ENCODE measurements at regions not wholly inside any gene's neighbourhood (a gene's known extent, or its start where the extent isn't known, plus 50 kb on each side); places are given as distances from the start of the nearest gene placed in this dataset.
"Not testable (repeated sequence)": the region's sequence is repeated elsewhere in the genome, so short reads cannot be mapped to it uniquely, and the experiment has no call there.

GRCh38 chr12:125836647-125837046 lies 771.4 kb downstream of the AACS start:
- FAIRE-seq = no peak

GRCh38 chr12:125841332-125841731 lies 776.1 kb downstream of the AACS start:
- FAIRE-seq = no peak

DNA sequence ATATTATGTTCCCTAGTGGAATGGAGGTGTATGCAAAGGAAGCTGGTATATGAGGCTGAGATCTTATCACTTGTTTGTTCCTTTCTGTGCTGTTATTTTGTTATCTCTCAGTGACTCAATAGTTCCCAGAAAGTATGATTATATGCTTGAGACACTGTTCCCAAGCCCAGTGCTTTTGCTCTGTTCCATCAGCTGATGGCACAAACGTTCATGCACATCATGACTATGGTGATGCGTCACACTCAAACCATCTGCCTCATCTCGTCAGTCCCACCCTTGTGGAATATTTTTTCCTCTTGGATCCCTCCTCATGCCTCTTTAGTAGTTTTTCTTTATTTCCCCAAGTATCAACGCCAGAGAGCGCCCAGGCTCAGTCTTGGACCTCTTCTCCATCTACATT lies 786.9 kb downstream of the AACS start:
- FAIRE-seq = no peak

GRCh38 chr12:125852679-125853078 lies 787.4 kb downstream of the AACS start:
- FAIRE-seq = no peak

DNA sequence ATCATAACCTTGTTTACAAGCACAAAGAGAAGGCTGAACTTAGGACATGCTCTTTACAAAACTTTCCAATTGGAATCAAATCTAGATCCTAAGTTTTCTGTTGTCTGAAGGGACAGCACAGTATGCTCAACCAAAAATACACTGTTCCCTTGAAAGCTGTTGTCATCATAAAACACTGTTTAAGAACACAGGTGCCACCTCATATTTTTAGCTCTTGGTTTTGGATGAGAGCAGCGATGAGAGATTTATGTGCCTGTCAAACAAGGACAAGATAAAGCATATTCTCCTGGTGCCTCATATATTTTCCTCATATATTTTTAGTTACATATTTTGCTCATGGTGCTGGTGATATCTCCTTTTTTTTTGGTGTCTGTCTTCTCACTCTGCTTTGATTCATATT lies 788.4 kb downstream of the AACS start:
- no peak for FAIRE-seq

DNA sequence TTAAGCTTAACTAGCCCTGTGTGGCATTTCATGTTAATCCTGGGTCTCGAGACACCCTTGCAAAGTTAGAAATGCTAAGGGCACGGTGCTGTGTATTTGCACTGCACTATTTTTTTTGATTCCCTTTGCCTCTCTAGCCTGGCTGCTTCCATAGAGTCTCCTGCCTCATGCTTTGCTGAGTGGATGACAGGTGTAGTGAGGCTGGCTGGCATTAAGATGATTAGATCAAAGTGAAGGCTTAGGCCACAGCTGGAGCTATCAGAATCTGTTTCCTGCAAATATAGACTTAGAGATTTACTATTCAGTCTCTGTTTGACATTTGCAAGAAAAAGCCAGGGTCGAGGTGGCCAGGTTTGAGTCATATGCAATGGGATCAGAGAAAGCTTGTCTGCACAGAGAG lies 791.1 kb downstream of the AACS start:
- no peak for FAIRE-seq

DNA sequence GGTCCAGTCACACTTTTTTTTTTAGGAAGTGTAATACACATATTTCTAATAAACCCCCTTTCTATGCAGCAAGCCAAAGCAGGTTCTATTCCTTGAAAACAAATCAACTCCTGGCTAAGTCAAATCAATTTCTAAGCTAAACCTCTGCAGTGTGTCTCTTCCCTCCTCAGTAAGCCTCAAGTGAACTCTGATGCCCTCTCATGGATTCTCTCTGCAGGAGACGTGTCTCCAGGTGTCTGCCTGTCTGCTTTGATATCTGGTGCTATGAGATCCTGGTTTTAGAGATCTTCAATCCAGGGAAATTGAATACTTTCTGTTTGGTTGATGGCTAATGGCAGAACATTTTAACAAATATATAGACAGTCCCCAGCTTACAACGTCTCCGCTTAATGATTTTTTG lies 791.7 kb downstream of the AACS start:
- FAIRE-seq = no peak

GRCh38 chr12:125860672-125861288 lies 795.5 kb downstream of the AACS start:
- no peak for FAIRE-seq

DNA sequence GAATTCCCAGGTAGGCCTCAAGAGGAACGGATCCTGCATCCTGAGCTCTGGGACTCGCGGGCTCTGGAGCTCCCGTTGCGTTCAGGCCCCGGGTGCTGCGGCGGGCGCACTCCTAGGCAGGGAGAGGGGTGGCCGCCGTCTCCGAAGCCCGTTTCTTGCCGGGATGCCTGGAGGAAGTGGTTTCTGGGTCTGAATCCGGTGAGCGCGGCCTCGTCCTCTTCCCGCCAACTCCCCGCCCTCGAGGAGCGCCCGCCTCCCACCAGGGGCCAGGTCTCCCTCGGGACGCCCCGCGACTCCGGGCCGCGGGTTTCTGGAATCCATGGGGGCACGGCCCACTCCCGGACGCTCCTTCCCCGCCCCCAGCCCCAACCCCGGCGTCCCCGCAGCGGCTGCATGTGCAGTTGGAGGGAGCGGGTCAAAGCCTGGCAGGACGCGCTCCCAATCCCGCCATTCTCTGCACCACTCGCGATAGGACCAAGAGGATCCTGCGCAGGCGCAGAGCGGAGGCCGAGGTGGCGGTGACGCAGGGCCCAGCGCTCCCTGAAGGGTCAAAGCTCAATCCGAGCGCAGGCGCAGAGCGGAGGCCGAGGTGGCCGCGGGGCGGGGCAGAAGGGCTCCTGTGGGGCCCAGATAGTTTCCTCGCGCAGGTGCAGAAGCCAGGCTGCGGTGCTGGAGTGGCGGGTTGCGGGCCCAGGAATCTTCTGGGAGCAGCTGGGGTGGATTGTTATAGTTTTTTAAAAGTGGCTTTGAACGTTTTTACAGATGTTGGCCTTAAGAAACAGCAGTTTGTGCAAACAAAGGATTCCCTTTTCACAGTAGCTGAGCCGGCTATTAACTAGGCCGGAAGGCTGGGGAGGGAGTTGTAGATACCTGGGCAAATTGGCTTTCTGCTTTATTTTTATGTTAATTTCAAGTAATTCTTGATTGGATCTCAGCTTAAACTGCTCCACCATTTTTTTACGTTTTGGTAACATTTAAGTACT lies 796.4 kb downstream of the AACS start:
- FAIRE-seq = no peak

GRCh38 chr12:125865236-125865635 lies 800.0 kb downstream of the AACS start:
- FAIRE-seq = not testable (repeated sequence)

DNA sequence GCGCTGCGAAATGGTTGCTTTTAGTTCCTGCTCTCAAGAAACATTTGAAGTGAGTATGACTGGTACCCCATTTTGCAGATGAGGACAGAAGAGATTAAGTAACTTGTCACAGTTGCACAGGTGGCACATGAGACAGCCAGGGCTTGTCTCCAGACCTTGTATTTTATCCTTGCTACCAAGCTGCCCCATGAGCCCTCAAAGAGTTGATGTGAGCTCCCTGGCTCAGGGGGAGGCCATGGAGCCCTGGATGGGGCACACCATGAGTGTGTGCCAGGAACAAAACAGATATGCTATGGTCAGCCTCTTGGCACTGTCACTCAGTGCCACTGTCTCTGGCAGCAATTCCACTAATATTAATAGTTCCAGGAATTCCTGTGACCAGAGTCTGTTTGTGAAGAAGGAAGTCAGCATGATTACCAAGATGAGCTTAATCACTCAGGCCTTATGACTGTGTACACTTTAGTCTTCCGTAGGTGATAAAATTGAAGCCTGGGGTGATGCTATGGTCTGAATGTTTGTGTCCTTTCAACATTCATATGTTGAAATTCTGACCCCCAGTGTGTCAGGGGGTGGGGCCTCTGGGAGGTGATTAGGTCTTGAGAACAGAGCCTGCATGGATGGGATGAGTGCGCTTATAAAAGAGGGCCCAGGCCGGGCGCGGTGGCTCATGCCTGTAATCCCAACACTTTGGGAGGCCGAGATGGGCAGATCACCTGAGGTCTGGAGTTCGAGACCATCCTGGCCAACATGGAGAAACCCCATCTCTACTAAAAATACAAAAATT lies 806.8 kb downstream of the AACS start:
- FAIRE-seq = no peak

- no peak for FAIRE-seq
Observed at GRCh38 chr12:125873016-125873415, 807.8 kb downstream of the AACS start.

GRCh38 chr12:125878483-125878882 lies 813.2 kb downstream of the AACS start:
- FAIRE-seq = no peak

DNA sequence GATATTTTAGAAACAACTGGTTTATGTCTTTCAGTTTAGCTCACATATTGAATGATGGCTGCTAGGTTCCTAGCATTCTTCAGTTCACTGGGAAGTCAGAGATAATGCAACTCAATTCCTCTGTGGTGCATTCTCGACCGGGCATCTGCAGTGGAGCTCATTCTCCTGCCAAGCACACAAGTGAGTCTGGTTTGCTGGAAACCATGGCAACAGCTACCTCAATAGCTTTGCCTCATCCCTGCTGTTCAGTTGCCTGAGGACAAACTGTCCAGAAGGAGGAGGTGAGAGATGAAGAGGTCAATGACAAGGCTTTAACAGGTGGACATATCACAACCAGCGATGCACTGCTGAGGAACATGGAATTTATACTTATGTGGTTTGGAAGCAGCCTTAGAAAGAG lies 816.9 kb downstream of the AACS start:
- FAIRE-seq = no peak

- FAIRE-seq = no peak
Observed at GRCh38 chr12:125888921-125889320, 823.7 kb downstream of the AACS start.

DNA sequence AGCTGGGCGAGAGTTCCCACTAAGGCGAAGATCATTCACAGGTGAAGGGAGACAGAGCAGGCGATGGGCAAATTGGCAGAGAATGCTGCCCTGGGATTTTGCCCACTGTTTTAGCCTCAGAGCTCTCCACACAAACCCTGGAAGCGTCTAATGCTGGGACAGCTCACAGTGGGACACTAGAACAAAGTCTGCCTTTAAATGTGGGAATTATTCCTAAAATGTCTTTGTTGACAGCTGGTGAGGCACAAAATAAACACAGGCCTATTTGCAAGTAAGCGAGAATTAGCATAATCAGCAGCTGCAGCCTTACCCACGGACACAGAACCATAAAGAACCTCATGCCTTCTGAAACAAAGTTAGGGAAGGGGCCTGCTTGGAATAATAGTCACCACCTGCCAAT lies 824.5 kb downstream of the AACS start:
- FAIRE-seq = no peak

DNA sequence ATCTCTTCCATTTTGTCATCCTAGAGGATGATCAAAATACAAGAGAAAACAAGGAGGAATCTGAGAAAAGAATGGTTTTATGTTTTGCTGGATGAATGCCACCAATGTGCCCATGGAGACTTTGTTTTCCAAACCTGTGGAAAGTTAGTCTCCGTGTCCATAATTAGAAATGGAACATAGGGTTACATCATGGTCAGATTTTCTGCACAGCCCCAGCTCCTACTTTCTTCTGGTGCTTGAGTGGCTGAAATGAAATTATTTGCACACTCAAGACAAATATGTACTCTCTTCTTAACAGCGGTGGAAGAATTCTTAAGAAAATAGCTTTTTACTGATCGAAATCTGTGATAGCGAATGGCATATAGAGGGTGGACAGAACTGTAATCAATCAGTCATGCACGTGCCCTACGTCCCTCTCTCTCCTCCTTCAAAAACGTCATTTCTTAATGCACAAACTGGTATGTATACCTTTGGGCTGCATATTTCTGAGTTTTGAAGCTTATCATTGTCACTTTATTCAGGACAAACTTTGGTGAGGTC lies 825.2 kb downstream of the AACS start:
- no peak for FAIRE-seq

DNA sequence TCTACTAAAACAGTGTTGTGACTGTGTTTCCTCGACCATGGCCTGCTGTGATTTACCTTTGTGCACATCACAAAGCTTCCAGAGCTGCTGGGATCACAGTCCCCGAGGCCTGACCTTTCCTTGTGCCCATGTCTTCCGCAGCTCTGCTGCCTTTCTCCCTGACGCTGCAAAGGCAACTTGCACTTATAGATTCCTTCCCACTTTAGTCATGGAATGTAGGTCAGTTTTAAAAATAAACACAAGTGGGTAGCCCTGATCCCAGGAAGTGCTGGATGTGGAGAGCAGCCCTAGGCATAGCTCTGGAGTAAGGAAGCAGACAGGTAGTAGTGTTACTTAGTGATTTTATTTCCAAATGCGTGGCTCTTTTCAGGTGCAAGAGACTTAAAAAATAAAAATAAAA lies 825.7 kb downstream of the AACS start:
- no peak for FAIRE-seq

DNA sequence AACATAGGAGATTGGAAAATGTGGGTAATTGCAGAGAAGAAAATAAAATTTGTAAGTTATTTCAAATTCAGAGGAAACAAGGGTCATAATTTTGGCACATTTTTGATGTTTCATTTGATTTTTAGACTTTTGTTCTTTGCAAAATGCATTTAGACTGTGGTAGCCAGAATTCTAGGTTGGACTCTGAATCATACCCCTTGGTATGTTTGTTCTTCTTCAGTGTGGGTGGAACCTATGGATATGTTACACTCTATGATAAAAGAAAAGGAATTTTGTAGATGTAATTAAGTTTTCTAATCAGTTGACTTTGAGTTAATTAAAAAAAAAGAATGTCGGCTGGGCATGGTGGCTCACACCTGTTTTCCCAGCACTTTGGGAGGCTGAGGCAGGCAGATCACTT lies 827.0 kb downstream of the AACS start:
- FAIRE-seq = no peak

GRCh38 chr12:125902991-125903390 lies 837.8 kb downstream of the AACS start:
- FAIRE-seq = no peak

GRCh38 chr12:125907351-125907750 lies 842.1 kb downstream of the AACS start:
- no peak for FAIRE-seq

GRCh38 chr12:125919856-125920470 lies 854.7 kb downstream of the AACS start:
- no peak for FAIRE-seq

DNA sequence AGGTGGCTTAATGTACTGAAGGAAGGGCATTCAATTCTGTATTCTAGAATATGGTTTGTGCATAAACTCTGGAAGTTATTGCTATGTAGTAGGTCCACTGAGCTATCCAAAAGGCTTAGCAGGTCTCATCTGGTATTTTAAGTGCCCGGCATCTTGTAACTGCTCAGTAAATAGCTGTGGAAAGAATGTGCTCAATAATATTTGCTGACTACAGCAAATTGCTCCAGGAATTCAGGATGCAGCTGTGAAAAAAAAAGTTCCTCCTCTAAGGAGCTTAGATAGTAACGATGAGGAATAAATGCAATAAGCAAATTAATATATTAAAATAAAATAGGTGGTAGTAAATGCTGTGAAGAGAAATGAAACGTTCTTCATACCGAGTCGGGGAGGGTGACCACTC lies 857.1 kb downstream of the AACS start:
- no peak for FAIRE-seq

All from colon (tissue), 2 donors.